ENCODE measurements at regions not wholly inside any gene's neighbourhood (a gene's known extent, or its start where the extent isn't known, plus 50 kb on each side); places are given as distances from the start of the nearest gene placed in this dataset.

- Histone ChIP-seq H3K36me3 (no peaks in the 10 kb centered on the region), H3K27ac (replicated peaks) (no peak overlapping the region), H3K4me1 (peaks cover 39% of the 10 kb centered on the region), H3K4me3 (no peak overlapping the region), H3K27me3 (ENCODE audit: low read depth) (no peaks in the 10 kb centered on the region), H3K9me3 (replicated peaks) (no peaks in the 10 kb centered on the region)
- intact Hi-C loops (cut with micrococcal nuclease) = no loop called here
- no peak for DNase-seq
- no peak for TF ChIP-seq CTCF (IDR thresholded peaks at IDR 0.05; ENCODE audit: borderline replicate concordance)
Measured at GRCh38 chr9:136611606-136612005, 51.1 kb upstream of the EGFL7 start.

DNA sequence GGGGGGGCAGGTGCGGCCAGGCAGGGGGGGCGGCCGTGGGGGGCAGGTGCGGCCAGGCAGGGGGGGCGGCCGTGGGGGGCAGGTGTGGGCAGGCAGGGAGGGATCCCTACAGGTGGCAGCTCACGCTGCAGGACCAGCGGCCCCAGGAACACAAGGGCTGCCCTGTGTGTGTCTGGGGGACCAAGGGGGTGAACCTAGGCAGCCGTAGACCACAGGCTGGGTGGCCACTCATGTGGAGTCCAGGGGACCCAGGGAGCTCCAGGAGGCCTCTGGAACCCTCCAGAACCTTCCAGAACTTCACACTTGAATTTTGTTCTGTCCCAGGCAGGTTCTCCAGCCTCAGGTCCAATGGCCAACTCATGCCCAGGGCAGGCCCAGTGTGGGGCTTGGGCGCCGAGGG, 51.6 kb upstream of the EGFL7 start:
- Histone ChIP-seq H3K9me3 (replicated peaks) (no peaks in the 10 kb centered on the region), H3K36me3 (no peaks in the 10 kb centered on the region), H3K4me3 (no peak overlapping the region), H3K27ac (replicated peaks) (no peak overlapping the region), H3K4me1 (peaks cover 44% of the 10 kb centered on the region), H3K27me3 (ENCODE audit: low read depth) (no peaks in the 10 kb centered on the region)
- intact Hi-C loops (cut with micrococcal nuclease) = no loop called here
- no peak for DNase-seq
- no peak for TF ChIP-seq CTCF (IDR thresholded peaks at IDR 0.05; ENCODE audit: borderline replicate concordance)

GRCh38 chr9:136610426-136610825, 52.3 kb upstream of the EGFL7 start:
- H3K27ac ChIP-seq (replicated peaks) = no peak overlapping the region
- no peak for TF ChIP-seq CTCF (IDR thresholded peaks at IDR 0.05; ENCODE audit: borderline replicate concordance)
- H3K4me1 ChIP-seq = peaks cover 47% of the 10 kb centered on the region
- intact Hi-C loops (cut with micrococcal nuclease) = no loop called here
- H3K4me3 ChIP-seq = no peak overlapping the region
- H3K9me3 ChIP-seq (replicated peaks) = no peaks in the 10 kb centered on the region
- no peaks in the 10 kb centered on the region for H3K27me3 ChIP-seq (ENCODE audit: low read depth)
- DNase-seq = no peak
- H3K36me3 ChIP-seq = no peaks in the 10 kb centered on the region

DNA sequence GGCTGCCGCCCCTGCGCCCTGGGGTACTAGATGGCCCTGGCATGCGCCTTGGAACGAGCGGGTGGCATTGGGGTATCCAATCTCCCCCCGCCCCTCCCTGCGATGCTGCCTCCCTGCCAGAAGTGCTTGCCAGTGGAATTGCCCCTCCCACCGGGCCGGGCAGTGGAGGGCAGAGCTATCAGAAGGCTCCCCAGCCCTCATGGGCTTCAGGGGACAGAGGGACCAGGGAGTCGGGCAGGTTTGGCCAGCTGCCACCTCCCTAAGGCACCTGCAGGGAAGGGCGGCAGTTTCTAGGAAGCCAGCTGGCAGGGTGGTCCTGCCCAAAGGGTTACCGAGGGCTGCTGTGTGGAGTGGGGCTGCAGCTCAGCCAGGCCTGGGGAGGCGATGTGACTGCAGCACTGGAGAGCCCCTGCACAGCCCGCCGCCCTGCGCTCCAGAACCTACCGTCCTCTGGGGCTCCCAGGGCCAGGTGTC, 52.8 kb upstream of the EGFL7 start:
- DNase-seq = no peak
- H3K27me3 ChIP-seq (ENCODE audit: low read depth) = no peaks in the 10 kb centered on the region
- no peak for TF ChIP-seq CTCF (IDR thresholded peaks at IDR 0.05; ENCODE audit: borderline replicate concordance)
- no peaks in the 10 kb centered on the region for H3K9me3 ChIP-seq (replicated peaks)
- no peak overlapping the region for H3K4me3 ChIP-seq
- no peak overlapping the region for H3K27ac ChIP-seq (replicated peaks)
- no peaks in the 10 kb centered on the region for H3K36me3 ChIP-seq
- intact Hi-C loops (cut with micrococcal nuclease) = no loop called here
- H3K4me1 ChIP-seq = peaks cover 47% of the 10 kb centered on the region

GRCh38 chr9:136609160-136609475, 53.6 kb upstream of the EGFL7 start:
- TF ChIP-seq CTCF (IDR thresholded peaks at IDR 0.05; ENCODE audit: borderline replicate concordance) = no peak
- Histone ChIP-seq H3K4me1 (peaks cover 47% of the 10 kb centered on the region), H3K9me3 (replicated peaks) (no peaks in the 10 kb centered on the region), H3K36me3 (no peaks in the 10 kb centered on the region), H3K27me3 (ENCODE audit: low read depth) (no peaks in the 10 kb centered on the region), H3K27ac (replicated peaks) (no peak overlapping the region), H3K4me3 (no peak overlapping the region)
- DNase-seq = no peak
- intact Hi-C loops (cut with micrococcal nuclease) = no loop called here
